HG03354 (cell line): ENCODE measurements at regions not wholly inside any gene's neighbourhood (a gene's known extent, or its start where the extent isn't known, plus 50 kb on each side); places are given as distances from the start of the nearest gene placed in this dataset.
A peak's percentile ranks its signal among the peaks of the same experiment; 100 is the strongest.
"Not testable (repeated sequence)": the region's sequence is repeated elsewhere in the genome, so short reads cannot be mapped to it uniquely, and the experiment has no call there.

ENCODE experiments used
- ATAC-seq: cut with Tn5 transposase; IDR thresholded peaks from one replicate; pipeline ENCODE4 v1.9.1; 2021; ENCODE audit warnings: mild to moderate bottlenecking; ENCODE audit not compliant: unreplicated experiment, poor library complexity, severe bottlenecking

- not testable (repeated sequence) for ATAC-seq
Measured at GRCh38 chr9:63813391-63814021, 1471.5 kb downstream of the FOXD4L5 start.

DNA sequence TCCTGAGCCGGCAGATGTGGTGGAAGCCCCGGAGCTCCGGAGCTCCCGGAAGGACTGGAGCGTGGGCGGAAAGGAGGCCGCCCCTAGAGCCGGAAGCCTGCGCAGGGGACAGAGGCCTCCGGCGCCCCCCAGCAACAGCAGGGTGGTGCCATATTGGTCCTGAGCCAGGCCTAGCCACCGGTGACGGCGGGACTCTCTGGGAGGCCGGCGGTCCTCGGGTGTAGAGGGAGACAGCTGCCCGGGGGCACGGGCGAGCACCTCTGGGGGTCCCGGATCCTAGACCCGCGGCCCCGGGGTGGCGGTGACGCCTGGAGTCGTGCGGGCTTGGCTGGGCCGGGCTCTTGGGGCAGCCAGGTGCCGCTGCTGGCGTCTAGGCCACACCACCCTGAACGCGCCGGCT, 1472.2 kb downstream of the FOXD4L5 start:
- peak; percentile 67 for ATAC-seq

GRCh38 chr9:63804205-63804604, 1480.8 kb downstream of the FOXD4L5 start:
- not testable (repeated sequence) for ATAC-seq

DNA sequence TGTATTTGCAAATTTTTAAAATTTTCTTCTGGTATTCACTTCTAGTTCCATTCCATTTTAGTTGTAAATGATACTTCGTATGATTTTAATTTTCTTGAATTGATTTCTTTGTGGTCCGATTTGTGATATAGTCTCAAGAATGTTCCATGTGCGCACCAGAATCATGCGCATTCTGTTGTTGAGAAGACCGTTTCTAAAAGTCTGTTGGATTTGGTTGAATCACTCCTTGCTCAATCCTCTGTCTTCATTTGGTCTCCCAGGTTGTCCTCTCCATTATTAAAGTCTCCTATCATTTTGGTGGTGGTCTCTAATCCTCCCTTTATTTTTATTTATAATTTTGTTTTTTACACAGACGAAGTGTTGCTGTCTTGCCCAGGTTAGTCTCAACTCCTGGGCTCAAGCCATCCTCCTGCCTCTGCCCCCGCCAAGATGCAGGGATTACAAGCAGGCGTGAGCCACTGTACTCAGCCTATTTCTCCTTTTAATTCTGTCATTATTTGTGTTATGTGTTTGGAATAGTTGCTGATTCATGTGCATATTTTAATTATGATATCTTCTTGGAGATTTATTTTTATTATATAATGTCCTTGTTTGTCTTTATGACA, 1490.8 kb downstream of the FOXD4L5 start:
- not testable (repeated sequence) for ATAC-seq

- not testable (repeated sequence) for ATAC-seq
Measured at GRCh38 chr9:63787454-63787853, 1497.6 kb downstream of the FOXD4L5 start.

DNA sequence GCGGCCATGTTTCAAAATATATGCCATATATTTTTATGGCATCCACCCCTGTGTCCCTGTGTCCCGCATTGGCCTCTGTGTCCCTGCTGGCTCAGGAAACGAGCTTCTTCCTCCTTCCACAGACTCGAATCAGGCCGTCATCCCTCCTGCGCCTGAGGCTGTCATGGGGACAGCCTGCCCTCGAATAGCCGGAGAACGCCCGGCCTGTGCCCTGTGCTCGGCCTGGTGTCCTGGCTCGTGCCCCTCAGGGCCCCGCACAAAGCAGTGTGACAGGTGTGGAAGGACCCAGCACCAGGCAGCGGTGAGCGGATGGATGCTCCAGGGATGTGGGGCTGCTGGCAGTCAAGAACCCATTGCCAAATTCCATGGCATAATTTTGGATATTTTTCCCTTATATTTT, 1500.0 kb downstream of the FOXD4L5 start:
- ATAC-seq, result not testable (repeated sequence)

- not testable (repeated sequence) for ATAC-seq
Measured at GRCh38 chr9:63784421-63784820, 1500.6 kb downstream of the FOXD4L5 start.

DNA sequence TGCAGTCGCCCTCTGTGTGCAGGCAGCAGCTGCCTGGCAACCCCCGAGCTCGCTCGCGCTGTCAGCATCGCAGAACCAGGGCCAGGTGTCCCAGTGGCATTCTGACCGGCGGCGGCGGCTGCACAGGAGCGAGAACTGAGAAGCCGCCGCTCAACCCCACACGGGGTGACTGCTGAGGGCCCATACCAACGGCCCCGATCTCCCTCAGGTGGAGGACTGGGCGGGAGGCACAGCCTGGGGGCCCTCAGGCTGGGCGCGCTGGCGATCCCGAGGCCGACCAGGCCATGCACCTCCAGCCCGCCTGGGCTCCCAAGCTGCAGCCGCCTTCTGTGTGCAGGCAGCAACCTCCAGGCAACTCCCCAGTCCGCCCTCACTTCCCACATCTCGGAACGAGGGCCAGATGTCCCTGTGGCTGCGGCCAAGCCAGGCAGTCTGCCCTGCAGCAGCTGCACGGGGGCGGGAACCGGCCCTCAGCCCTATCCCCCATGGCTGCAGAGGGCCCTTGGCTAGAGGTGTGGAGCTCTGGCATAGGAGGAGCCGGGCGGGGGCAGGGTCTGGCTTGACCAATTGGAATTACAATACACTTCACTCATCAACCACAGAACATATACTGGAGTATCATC, 1503.1 kb downstream of the FOXD4L5 start:
- peak; percentile 25 for ATAC-seq

DNA sequence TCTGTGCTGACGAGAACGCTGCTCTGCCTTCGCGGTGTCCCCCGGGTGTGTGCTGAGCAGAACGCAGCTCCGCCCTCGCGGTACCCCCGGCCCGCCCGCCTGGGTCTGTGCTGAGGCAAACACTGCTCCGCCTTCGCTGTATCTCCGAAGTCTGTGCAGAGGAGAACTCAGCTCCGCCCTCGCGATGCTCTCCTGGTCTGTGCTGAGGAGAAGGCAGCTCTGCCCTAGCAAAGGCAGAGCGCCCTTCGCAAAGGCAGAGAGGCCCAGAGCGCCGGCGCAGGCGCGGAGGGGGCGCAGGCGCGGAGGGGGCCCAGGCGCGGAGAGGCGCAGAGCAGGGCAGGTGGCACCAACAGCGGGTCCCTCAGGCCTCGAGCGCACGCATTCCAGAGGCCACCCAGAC, 1503.6 kb downstream of the FOXD4L5 start:
- ATAC-seq, result peak; percentile 78

DNA sequence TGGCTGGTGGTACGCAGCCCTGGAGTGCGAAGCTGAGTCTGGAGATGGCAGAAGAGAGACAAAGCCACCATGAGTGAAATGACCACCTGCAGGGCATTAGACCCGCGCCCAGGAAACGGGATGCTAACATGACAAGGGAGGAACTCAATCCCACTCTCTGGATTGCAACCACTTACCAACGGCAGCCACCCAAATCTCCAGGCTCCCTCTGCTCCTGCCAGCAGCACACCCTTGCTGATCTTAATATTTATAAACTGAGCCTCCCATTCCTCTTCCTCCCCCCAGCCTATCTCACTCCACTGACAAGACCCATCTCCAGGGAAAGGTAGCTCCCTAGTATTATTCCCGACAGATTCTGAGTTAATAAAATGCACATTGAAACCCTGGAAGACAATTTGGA, 1508.8 kb downstream of the FOXD4L5 start:
- ATAC-seq, result not testable (repeated sequence)

DNA sequence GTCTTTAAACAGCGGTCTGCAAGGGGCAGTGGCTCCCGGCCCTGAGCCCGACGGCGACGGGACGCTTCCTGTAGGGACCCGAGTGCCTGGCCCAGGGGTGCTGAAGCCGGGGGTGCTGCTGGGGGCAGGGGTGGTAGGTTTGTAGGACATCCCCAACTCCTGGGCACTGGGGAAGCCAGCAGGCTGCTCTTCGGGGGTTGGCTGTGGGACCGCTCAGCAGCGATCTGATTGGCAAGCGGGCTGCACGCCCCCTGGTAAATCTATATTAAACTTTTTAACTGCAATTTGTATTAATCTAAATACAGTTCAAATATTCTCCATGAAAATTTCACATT, 1510.0 kb downstream of the FOXD4L5 start:
- not testable (repeated sequence) for ATAC-seq

DNA sequence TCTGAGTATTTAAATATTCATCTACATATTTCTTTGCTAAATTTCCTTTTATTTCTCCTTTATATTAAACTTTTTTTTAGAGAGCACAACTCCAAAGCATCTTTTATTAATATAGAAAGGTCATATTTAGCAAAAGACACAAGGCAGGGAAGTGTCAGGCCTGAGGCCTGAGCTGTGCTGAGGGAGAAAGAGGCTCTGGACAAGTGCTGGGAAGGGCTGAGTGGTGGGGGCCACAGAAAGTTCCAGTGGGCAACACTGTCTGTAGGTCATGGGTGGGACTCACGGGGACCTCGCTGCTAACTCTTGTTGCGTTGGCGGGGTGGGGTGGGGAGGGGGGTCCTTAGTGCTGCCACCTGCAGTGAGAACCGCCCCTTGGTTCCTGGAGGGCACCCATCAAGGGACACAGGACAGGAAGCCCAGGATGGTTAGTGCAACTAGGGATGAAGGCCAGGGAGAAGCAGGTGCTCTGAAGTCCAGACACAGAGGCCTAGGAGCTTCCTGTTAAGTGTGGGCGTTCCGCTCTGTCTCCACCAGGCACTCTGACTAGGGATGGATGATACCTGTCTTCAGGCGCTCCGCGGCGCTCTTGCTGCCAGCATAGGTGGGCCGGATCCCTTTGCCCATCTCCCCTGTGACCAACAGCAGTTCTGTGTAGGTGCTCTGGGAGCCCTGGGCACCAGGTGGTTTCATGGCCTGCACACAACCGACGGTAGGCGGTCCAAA, 1510.5 kb downstream of the FOXD4L5 start:
- not testable (repeated sequence) for ATAC-seq

DNA sequence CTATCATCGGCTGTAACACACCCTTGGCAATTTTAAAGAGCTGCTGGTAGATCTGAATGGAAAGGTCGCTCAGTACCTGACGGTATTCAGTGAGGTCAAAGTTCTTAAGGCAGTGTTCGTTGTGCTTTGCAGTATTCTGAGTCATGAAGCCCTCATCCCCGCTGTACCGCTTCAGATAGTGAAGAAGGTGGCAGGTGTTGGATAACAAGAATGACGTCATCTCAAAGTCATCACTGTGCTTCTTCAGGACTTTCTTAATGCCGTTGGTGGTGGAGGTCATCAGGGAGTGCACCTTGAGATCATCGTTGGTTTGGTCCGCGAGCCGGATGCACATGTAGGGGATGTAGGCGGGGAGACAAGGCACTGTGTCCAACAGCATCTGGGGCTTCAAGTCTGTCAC, 1522.8 kb downstream of the FOXD4L5 start:
- ATAC-seq, result not testable (repeated sequence)

DNA sequence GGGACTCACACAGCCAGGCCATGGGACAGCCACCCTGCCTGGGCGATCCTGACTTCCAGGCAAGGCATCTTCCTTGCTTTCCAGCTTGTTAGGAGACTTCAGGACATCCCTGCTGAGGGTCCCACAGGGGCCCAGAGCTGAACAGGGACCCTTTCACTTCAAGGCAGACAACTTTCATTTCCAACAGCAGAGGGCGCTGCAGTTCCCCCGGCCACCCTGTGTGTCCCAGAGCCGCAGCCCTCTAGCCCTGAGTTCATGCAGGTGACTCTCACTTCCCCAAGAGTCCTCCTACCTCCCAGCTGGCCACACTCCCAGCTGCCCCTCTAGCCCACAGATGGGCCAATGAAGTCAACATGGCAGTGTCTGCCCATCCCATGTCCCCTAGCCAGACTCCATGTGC, 1556.0 kb downstream of the FOXD4L5 start:
- ATAC-seq, result not testable (repeated sequence)

- no peak for ATAC-seq
Measured at GRCh38 chr9:63728287-63728686, 1556.7 kb downstream of the FOXD4L5 start.

DNA sequence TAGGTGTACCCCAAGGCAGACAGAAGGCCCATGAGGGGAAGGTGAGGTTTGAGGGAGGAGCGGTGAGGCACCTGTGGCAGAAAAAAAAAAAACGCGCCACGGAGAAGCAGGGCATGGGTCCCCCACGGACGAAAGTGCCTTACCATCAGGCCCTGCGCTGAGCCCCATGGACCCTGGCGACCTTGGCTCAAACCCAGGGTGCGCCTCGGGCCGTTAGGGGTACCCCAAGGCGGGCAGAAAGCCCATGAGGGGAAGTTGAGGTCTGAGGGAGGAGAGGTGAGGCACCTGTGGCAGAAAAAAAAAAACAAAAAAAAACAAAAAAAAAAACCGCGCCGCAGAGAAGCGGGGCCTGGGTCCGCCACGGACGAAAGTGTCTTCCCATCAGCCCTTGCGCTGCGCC, 1576.7 kb downstream of the FOXD4L5 start:
- ATAC-seq, result not testable (repeated sequence)

GRCh38 chr9:63704456-63704855, 1580.6 kb downstream of the FOXD4L5 start:
- ATAC-seq, result not testable (repeated sequence)

DNA sequence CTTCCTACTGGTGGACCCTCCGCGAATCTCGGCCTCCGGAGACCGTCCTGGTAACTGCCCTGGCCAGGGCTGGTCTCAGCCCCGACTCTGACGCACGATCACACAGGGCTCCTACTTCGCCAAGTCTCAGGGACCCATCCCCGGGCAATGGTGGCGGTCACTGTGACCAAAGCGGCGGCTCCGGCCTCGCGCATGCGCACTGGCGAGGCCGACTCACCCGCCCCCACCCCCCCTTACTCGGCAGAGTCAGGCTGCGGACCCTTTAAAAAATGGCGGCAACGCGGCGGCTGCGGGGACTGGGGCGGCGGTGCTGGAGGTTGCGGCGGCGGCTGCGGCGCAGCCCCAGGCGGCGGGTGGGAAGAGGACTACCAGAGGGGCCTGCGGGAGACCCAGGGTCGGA, 1581.3 kb downstream of the FOXD4L5 start:
- ATAC-seq, result not testable (repeated sequence)

GRCh38 chr9:63703138-63703665, 1581.8 kb downstream of the FOXD4L5 start:
- not testable (repeated sequence) for ATAC-seq
